Glutamatergic neuron (in vitro differentiated cells): ENCODE measurements at regions not wholly inside any gene's neighbourhood (a gene's known extent, or its start where the extent isn't known, plus 50 kb on each side); places are given as distances from the start of the nearest gene placed in this dataset.
"Not testable (repeated sequence)": the region's sequence is repeated elsewhere in the genome, so short reads cannot be mapped to it uniquely, and the experiment has no call there.

Experiments used
- DNase-seq: peaks from one replicate; pipeline ENCODE4 v3.0.0; 2022
- H3K27ac Mint-ChIP-seq: one replicate; pipeline ENCODE4 v1.8.0; 2020; ENCODE audit warnings: mild to moderate bottlenecking, mixed read lengths, inconsistent platforms; ENCODE audit not compliant: unreplicated experiment
- H3K27me3 Mint-ChIP-seq: one replicate; pipeline ENCODE4 v1.8.0; 2020; ENCODE audit warnings: mild to moderate bottlenecking, moderate library complexity, mixed read lengths, inconsistent platforms; ENCODE audit not compliant: unreplicated experiment
- H3K36me3 Mint-ChIP-seq: one replicate; pipeline ENCODE4 v1.8.0; 2020; ENCODE audit warnings: mild to moderate bottlenecking, mixed read lengths, inconsistent platforms; ENCODE audit not compliant: unreplicated experiment
- H3K4me1 Mint-ChIP-seq: one replicate; pipeline ENCODE4 v1.8.0; 2020; ENCODE audit warnings: mild to moderate bottlenecking, low read depth, mixed read lengths, inconsistent platforms; ENCODE audit not compliant: unreplicated experiment
- H3K4me3 Mint-ChIP-seq: one replicate; pipeline ENCODE4 v1.8.0; 2020; ENCODE audit warnings: mild to moderate bottlenecking, mixed read lengths, inconsistent platforms; ENCODE audit not compliant: unreplicated experiment
- H3K9me3 Mint-ChIP-seq: one replicate; pipeline ENCODE4 v1.8.0; 2020; ENCODE audit warnings: mild to moderate bottlenecking, moderate library complexity, mixed read lengths, inconsistent platforms; ENCODE audit not compliant: unreplicated experiment
- CTCF ChIP-seq: fragments of 200-600 bp; sonication (generic); IDR thresholded peaks from one replicate; pipeline ENCODE4 v1.5.0; 2021; ENCODE audit not compliant: partially characterized antibody, unreplicated experiment

DNA sequence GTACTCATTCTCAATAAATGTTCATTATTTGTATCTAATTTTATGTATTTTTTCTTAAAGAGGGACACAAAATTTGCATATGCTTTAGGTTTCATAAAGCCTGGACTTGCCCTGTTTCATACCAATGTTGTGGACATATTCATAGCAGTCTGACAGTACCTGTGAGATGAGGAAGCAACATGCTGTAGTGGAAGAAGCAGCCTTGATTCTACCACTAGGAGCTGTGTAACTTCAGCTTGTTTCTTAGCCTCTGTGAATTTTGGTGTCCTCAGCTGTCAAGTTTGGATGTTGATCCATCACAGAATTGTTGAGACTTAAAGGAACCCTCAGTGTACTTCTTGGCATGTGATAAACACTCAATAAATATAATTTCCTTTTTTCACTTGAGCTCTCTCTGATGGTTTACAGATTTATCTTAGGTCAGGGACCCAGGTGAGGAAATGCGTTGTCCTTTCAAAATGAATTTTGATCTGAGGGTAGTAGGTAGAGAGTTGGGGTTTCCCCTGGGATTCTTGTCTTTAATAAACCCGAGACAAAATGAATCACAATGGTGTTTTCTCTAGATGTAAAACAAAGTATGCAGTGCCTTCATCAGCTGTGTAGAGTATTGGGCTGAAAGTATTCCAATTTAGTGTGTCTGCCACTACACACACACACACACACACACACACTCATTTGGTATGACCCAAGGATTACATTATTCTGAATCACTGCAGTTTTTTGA is 152.1 kb downstream of the KCNRG start:
- H3K27me3 Mint-ChIP-seq = no peaks in the 10 kb centered on the region
- no peak for TF ChIP-seq CTCF
- no peaks in the 10 kb centered on the region for H3K36me3 Mint-ChIP-seq
- DNase-seq = no peak
- H3K9me3 Mint-ChIP-seq = no peaks in the 10 kb centered on the region
- H3K27ac Mint-ChIP-seq = no peak overlapping the region
- H3K4me1 Mint-ChIP-seq = no peaks in the 10 kb centered on the region
- H3K4me3 Mint-ChIP-seq = no peak overlapping the region

- H3K4me3 Mint-ChIP-seq = no peak overlapping the region
Measured at GRCh38 chr13:50167967-50168366, 152.7 kb downstream of the KCNRG start.

DNA sequence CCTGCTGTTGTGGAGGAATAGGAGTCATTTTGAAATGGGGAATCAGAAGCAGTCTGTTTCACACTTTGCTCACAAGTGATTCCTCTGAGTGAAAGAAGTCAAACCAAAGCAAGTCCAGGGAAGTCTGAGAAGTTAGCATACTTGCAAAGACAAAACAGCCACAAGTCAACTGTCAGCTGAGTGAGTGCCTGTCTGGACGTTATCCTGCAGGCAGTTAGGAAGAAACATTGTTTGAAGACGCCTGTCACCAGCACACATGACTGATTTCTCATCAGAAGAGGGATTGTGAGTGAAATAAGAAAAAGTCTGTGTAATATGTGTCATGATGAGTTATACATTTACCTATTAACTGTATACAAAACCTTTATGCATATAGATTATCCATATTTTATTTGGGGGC is 153.5 kb downstream of the KCNRG start:
- no peaks in the 10 kb centered on the region for H3K9me3 Mint-ChIP-seq
- no peak overlapping the region for H3K4me3 Mint-ChIP-seq
- no peaks in the 10 kb centered on the region for H3K4me1 Mint-ChIP-seq
- H3K27me3 Mint-ChIP-seq = no peaks in the 10 kb centered on the region
- no peak overlapping the region for H3K27ac Mint-ChIP-seq
- no peak for DNase-seq
- no peaks in the 10 kb centered on the region for H3K36me3 Mint-ChIP-seq
- TF ChIP-seq CTCF = no peak

More at GRCh38 chr13:50167967-50168366, 152.7 kb downstream of the KCNRG start:
- TF ChIP-seq CTCF = no peak
- no peak for DNase-seq
- Mint-ChIP-seq H3K4me1 (no peaks in the 10 kb centered on the region), H3K36me3 (no peaks in the 10 kb centered on the region), H3K9me3 (no peaks in the 10 kb centered on the region), H3K27me3 (no peaks in the 10 kb centered on the region), H3K27ac (no peak overlapping the region)

DNA sequence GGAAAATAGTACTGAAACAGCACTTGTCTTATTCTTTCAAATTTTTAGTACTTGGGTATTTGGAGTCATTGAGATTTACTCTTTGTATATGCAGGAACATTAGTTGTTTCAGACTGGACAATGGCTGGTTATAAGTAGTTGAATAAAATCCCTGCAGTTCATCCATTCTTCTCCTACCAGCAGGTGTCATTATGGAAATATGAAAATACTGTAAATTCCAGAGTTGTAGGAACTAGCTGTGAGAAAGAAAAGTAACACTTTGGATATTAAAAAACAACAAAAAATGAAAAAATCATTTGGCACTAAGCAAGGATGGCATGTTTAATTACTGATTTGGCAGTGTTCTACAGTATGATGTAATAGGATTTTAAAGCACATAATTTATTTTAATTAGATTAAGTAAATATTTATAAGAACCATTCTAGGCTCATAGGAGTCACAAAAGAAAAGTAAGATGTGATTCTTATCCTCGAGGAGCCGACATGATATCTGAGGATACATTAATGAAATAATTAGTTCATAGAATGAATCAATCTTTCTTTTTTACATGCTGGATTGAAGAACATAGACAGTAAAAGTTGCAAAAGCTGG is 155.3 kb downstream of the KCNRG start:
- no peak for TF ChIP-seq CTCF
- DNase-seq = no peak
- no peaks in the 10 kb centered on the region for H3K36me3 Mint-ChIP-seq
- H3K9me3 Mint-ChIP-seq = no peaks in the 10 kb centered on the region
- no peak overlapping the region for H3K27ac Mint-ChIP-seq
- no peaks in the 10 kb centered on the region for H3K27me3 Mint-ChIP-seq
- H3K4me3 Mint-ChIP-seq = no peak overlapping the region
- H3K4me1 Mint-ChIP-seq = no peaks in the 10 kb centered on the region

GRCh38 chr13:50171590-50172282 is 156.5 kb downstream of the KCNRG start:
- no peaks in the 10 kb centered on the region for H3K36me3 Mint-ChIP-seq
- DNase-seq = no peak
- no peaks in the 10 kb centered on the region for H3K9me3 Mint-ChIP-seq
- TF ChIP-seq CTCF = no peak
- no peak overlapping the region for H3K27ac Mint-ChIP-seq
- H3K4me3 Mint-ChIP-seq = no peak overlapping the region
- no peaks in the 10 kb centered on the region for H3K4me1 Mint-ChIP-seq
- no peaks in the 10 kb centered on the region for H3K27me3 Mint-ChIP-seq

- H3K9me3 Mint-ChIP-seq, H3K27me3 Mint-ChIP-seq, H3K27ac Mint-ChIP-seq, DNase-seq, H3K4me3 Mint-ChIP-seq, H3K36me3 Mint-ChIP-seq, H3K4me1 Mint-ChIP-seq: not testable (repeated sequence)
Measured at GRCh38 chr13:50173045-50173444, 157.8 kb downstream of the KCNRG start.
